ENCODE measurements at regions not wholly inside any gene's neighbourhood (a gene's known extent, or its start where the extent isn't known, plus 50 kb on each side); places are given as distances from the start of the nearest gene placed in this dataset.

DNA sequence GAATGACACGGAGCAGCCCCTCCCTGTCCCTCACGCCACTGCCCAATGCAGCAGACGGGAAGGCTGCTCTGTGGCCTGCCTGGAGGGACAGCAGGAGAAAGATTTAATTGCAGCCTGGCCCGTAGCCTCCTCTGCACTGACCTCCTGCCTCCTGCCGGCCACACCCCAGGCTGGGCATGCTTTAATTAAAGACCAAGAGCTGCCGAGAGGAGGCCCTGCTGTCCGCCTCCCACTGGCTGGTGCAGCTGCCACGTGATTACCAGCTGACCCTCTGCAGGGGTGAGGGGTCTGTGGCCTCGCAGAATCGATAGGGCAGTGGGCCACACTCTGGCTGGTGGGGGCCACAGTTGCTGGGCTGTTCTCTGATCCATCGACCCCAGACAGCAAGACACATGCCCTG, 100.2 kb upstream of the PRR23E start:
- TF ChIP-seq EZH2 (IDR thresholded peaks at IDR 0.05; ENCODE audit: borderline replicate concordance, low read depth, low read length, severe bottlenecking): no peak
- TF ChIP-seq, protein P1, sequence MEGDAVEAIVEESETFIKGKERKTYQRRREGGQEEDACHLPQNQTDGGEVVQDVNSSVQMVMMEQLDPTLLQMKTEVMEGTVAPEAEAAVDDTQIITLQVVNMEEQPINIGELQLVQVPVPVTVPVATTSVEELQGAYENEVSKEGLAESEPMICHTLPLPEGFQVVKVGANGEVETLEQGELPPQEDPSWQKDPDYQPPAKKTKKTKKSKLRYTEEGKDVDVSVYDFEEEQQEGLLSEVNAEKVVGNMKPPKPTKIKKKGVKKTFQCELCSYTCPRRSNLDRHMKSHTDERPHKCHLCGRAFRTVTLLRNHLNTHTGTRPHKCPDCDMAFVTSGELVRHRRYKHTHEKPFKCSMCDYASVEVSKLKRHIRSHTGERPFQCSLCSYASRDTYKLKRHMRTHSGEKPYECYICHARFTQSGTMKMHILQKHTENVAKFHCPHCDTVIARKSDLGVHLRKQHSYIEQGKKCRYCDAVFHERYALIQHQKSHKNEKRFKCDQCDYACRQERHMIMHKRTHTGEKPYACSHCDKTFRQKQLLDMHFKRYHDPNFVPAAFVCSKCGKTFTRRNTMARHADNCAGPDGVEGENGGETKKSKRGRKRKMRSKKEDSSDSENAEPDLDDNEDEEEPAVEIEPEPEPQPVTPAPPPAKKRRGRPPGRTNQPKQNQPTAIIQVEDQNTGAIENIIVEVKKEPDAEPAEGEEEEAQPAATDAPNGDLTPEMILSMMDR (IDR thresholded peaks at IDR 0.05; ENCODE audit: borderline replicate concordance, extremely low read depth, low read length, poor library complexity, severe bottlenecking): no peak
- Histone ChIP-seq H3K9me3 (ENCODE audit: insufficient read depth, low read length, severe bottlenecking) (peaks cover 6% of the 10 kb centered on the region), H3K4me3 (ENCODE audit: low read depth in 1 of 2, low read length in 2 of 2) (no peak overlapping the region), H2AFZ (ENCODE audit: low read depth, low read length) (no peak overlapping the region), H3K9ac (ENCODE audit: low read depth, low read length) (no peak overlapping the region), H3K4me2 (ENCODE audit: insufficient read depth, low read length) (no peak overlapping the region), H4K20me1 (ENCODE audit: insufficient read depth, low read length) (no peaks in the 10 kb centered on the region), H3K27ac (ENCODE audit: low read length) (no peak overlapping the region), H3K36me3 (ENCODE audit: insufficient read depth, low read length) (no peaks in the 10 kb centered on the region), H3K79me2 (ENCODE audit: insufficient read depth, low read length) (no peaks in the 10 kb centered on the region), H3K27me3 (ENCODE audit: insufficient read depth, low read length, poor library complexity) (no peaks in the 10 kb centered on the region), H3K4me1 (ENCODE audit: insufficient read depth, low read length) (peaks cover 24% of the 10 kb centered on the region)
- DNase-seq (no peak), ATAC-seq (ENCODE audit: insufficient read depth, low read depth) (no peak)

DNA sequence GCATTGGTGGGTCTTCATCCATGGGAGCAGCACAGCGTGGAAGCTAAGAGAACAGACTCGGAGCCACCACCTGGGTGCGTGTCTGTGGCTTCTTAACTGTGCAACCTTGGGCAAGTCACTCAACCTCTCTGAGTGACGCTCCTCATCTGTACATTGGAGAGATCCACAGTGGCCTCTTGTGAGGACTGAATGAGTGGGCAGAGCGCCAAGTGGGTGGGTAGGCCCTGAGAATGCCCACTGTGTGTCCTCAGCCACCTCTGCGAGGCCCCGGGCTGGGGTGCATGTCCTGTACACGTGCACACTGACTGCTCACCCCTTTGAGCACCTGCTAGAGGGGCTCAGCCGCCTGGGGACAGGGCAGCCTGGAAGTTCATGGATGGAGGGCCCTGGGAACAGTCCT, 99.6 kb upstream of the PRR23E start:
- Histone ChIP-seq H3K9me3 (ENCODE audit: insufficient read depth, low read length, severe bottlenecking) (peaks cover 6% of the 10 kb centered on the region), H3K36me3 (ENCODE audit: insufficient read depth, low read length) (no peaks in the 10 kb centered on the region), H3K27me3 (ENCODE audit: insufficient read depth, low read length, poor library complexity) (no peaks in the 10 kb centered on the region), H3K4me1 (ENCODE audit: insufficient read depth, low read length) (peaks cover 24% of the 10 kb centered on the region), H3K4me3 (ENCODE audit: low read depth in 1 of 2, low read length in 2 of 2) (no peak overlapping the region), H3K79me2 (ENCODE audit: insufficient read depth, low read length) (no peaks in the 10 kb centered on the region), H3K4me2 (ENCODE audit: insufficient read depth, low read length) (no peak overlapping the region), H3K27ac (ENCODE audit: low read length) (no peak overlapping the region), H2AFZ (ENCODE audit: low read depth, low read length) (no peak overlapping the region), H4K20me1 (ENCODE audit: insufficient read depth, low read length) (no peaks in the 10 kb centered on the region), H3K9ac (ENCODE audit: low read depth, low read length) (no peak overlapping the region)
- TF ChIP-seq EZH2 (IDR thresholded peaks at IDR 0.05; ENCODE audit: borderline replicate concordance, low read depth, low read length, severe bottlenecking): no peak
- TF ChIP-seq, protein P1 (IDR thresholded peaks at IDR 0.05; ENCODE audit: borderline replicate concordance, extremely low read depth, low read length, poor library complexity, severe bottlenecking): no peak
- ATAC-seq (ENCODE audit: insufficient read depth, low read depth) (no peak), DNase-seq (no peak)

DNA sequence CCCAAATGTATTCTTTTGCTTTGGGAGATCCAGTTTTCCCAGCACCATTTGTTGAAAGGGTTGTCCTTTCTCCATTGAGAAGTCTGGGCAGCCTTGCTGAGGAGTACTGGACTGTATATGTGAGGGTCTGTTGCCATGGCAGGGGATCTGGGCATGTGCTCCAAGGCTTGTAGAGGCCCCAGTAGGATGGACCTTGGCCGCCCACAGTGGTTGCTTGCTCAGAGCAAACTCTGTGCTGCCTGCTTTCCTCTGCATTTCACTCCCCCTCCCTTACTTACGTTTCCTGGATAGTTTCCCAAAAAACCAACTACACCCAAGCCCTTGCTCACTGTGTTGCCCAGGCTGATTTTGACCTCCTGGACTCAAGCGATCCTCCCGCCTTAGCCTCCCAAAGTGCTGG, 97.2 kb upstream of the PRR23E start:
- Histone ChIP-seq H3K4me2 (ENCODE audit: insufficient read depth, low read length) (no peak overlapping the region), H3K27me3 (ENCODE audit: insufficient read depth, low read length, poor library complexity) (no peaks in the 10 kb centered on the region), H3K36me3 (ENCODE audit: insufficient read depth, low read length) (no peaks in the 10 kb centered on the region), H3K4me1 (ENCODE audit: insufficient read depth, low read length) (peaks cover 12% of the 10 kb centered on the region), H3K79me2 (ENCODE audit: insufficient read depth, low read length) (no peaks in the 10 kb centered on the region), H2AFZ (ENCODE audit: low read depth, low read length) (no peak overlapping the region), H4K20me1 (ENCODE audit: insufficient read depth, low read length) (no peaks in the 10 kb centered on the region), H3K9me3 (ENCODE audit: insufficient read depth, low read length, severe bottlenecking) (peaks cover 6% of the 10 kb centered on the region), H3K4me3 (ENCODE audit: low read depth in 1 of 2, low read length in 2 of 2) (no peak overlapping the region), H3K9ac (ENCODE audit: low read depth, low read length) (no peak overlapping the region), H3K27ac (ENCODE audit: low read length) (no peak overlapping the region)
- DNase-seq (no peak), ATAC-seq (ENCODE audit: insufficient read depth, low read depth) (no peak)
- TF ChIP-seq, protein P1 (IDR thresholded peaks at IDR 0.05; ENCODE audit: borderline replicate concordance, extremely low read depth, low read length, poor library complexity, severe bottlenecking): no peak
- TF ChIP-seq EZH2 (IDR thresholded peaks at IDR 0.05; ENCODE audit: borderline replicate concordance, low read depth, low read length, severe bottlenecking): no peak
